Putamen (tissue), 1 donor: ENCODE measurements at regions not wholly inside any gene's neighbourhood (a gene's known extent, or its start where the extent isn't known, plus 50 kb on each side); places are given as distances from the start of the nearest gene placed in this dataset.

ENCODE experiments used
- DNase-seq: peaks from one replicate; pipeline ENCODE4 v3.0.0-alpha.2; 2016; ENCODE audit warnings: low spot score

- no peak for DNase-seq
These were observed 268.1 kb downstream of the KLF6 start for GRCh38 chr10:3516923-3517255.

DNA sequence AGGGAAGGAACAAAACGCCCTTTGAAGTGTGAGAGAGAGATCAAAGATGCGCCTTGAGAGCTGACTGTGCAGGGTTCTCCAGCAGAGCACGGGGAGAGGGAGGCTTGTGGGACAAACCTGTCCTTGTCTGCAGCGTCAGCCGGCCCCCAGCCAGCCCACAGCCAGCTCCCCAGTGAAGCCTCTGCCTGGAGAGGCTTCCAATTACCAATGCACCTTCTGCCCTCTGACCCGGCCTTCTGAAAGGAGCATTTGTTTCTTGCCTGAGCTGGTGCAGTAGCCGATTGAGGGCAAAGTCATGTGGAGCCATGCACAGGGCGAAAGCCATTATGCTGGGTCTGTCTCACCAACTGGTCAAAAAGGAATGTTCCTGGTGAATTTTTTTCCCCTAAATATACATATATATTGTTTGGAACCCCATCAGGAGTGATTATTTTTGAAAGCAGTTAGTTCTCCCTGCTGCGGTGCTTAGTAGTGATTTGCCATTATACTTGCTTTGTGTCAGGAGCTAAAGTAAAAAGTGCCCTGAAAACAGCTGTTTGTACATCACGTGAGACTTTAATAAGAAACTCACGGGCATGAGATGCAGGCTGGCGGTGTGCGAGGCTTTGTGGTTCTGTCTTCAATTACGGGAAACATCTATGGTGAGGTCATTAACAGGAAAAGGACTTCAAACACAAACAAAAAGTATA, 268.6 kb downstream of the KLF6 start:
- no peak for DNase-seq

- DNase-seq: no peak
These were observed 270.3 kb downstream of the KLF6 start for GRCh38 chr10:3514691-3515090.

GRCh38 chr10:3512263-3512662, 272.7 kb downstream of the KLF6 start:
- DNase-seq: no peak

GRCh38 chr10:3511483-3511882, 273.5 kb downstream of the KLF6 start:
- DNase-seq: no peak

DNA sequence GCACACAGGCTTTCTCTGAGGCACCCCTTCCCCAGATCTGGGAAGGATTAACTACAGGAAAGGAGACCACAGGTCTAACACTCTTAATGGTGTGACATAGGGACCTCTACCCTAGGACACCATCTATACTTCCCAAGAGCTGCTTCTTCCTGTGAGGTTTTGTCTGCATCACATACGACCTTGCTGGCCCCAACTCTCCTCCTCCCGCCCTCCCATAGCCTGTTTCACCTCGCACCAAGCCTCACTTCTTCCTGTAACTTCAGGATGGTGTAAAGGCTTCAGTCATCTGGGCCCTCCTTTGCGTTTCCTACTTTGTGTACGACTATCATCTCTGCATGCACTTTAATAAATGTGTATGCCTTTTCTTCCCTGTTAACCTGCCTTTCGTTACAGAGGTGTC, 274.3 kb downstream of the KLF6 start:
- no peak for DNase-seq

DNA sequence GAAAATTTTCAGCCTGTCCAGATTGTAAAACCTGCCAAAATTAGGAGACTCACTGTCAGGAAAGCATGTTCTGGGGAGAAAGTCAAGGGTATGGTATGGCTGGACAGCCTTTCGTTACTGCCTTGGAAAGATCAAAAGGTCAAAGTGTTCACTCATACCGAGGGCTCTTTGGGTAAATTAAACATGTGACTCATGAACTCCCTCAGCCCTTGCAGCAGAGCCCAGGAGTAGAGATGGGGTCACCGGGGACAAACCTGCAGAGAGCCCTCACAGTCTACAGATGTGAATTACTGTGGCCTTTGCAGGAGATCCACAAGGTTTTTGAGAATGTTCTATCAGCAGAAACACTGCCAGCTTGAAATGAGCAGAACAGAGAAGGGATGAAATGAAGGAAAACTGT, 275.7 kb downstream of the KLF6 start:
- no peak for DNase-seq

DNA sequence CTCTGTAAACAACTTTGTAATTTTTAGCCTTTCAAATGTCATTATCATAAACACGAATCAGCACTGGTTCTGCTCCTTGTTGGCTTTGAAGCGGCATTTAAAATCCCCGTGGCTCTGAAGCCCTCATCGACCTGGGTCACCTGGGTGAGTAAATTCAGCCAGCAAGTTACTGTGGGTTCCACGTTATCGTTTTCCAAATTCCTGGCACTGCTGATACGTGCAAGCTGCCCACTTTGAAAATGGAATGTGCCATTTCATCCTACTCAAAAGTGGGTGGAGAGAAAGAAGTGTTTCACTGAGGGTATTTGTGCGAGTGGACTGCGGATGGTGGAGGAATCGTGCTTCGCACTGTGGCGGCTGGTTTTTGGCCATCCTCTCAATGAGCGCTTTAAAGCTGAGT, 281.7 kb downstream of the KLF6 start:
- DNase-seq: no peak

DNA sequence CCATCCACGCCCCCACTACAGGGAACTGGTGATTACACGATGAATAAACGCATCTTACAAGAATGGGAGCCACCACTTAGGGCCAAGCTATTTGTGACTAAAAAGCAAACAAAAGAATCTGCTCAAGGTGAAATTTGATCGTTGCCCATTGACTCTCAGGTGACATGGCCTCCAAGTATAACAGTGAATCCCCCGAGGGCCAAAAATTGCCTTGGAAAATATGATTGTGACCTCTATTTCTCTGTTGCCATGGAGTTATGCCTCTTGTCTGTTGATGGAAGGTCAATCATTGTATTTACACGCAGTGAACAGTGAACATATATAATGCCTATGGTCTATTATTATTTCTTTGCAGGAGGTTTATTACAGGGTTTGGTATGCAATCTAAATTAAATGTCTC, 282.3 kb downstream of the KLF6 start:
- no peak for DNase-seq

GRCh38 chr10:3500408-3500856, 284.6 kb downstream of the KLF6 start:
- DNase-seq: peak; percentile 82

DNA sequence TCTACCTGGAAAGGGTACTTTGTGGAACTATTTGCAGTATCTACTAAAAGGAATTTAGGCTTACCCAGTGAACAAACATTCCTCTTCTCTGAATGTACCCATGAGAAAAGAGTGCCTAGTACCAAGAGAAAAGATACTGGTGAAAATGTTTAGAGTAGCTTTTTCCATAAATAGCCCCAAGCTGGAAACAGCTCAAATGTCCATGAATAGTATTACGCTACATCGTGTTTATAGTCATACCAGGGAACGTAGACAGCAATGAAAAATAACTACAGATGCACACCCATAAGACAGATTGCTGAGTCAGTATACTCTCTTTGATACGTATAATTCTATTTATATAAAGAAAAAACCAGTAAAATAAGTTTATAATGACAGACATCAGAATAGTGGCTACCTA, 285.9 kb downstream of the KLF6 start:
- no peak for DNase-seq

DNA sequence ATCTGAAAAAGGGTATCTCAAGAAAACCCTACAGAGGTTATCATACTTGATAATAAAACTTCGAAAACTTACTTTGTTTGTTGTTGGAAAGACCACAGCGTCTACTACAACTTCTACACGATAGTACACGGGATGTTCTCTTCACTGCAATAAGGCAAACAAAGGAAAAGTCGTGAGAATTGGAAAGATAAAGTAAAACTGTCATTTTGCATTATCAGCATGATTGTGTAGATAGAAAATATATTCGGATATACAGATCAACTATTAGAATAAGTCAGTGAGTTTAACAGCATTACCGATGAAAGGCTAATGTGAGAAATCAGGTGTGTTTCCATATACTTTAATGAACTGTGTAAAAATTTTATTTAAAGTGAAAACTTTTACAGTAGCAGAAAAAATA, 287.4 kb downstream of the KLF6 start:
- no peak for DNase-seq

GRCh38 chr10:3496138-3496537, 288.9 kb downstream of the KLF6 start:
- no peak for DNase-seq

- DNase-seq: no peak
These were observed 289.7 kb downstream of the KLF6 start for GRCh38 chr10:3495281-3495680.

DNA sequence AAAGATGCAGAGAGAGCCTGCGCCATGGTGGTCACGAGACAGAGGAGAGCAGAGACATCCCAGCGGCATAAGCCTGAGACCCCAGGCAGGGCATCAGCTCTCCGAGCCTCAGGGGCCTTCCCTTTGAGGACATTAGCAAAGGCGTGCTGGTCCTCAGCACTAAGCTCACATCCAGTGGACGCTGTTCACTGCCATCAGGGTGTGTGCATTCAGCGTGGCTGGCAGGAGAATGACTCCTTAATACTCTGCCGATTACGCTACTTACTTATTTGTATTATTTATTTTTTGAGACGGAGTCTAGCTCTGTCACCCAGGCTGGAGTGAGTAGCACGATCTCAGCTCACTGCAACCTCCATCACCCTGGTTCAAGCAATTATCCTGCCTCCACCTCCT, 290.2 kb downstream of the KLF6 start:
- DNase-seq: no peak

GRCh38 chr10:3494131-3494837, 290.7 kb downstream of the KLF6 start:
- DNase-seq: no peak

DNA sequence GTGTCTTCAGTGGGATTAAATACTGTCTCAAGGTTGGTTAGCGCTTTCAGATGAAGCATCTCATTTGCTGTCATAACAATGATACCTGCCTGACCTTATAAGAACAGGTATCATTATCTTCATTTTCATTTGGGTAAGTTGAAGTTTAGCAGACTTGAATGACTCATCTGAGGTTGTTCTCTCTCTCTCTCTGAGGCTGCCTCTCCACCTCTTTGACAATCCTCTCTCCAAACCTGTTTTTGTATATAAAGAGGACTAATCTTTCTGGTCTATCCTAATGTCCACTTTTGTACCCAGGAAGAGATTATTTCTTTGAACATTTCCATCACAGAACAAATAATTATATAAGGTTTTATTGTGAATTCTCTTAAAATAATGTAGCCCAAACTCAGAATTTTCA, 291.4 kb downstream of the KLF6 start:
- no peak for DNase-seq

- DNase-seq: no peak
These were observed 293.4 kb downstream of the KLF6 start for GRCh38 chr10:3491571-3491970.

- DNase-seq: no peak
These were observed 297.8 kb downstream of the KLF6 start for GRCh38 chr10:3487228-3487627.

GRCh38 chr10:3486346-3487065, 298.5 kb downstream of the KLF6 start:
- DNase-seq: no peak

DNA sequence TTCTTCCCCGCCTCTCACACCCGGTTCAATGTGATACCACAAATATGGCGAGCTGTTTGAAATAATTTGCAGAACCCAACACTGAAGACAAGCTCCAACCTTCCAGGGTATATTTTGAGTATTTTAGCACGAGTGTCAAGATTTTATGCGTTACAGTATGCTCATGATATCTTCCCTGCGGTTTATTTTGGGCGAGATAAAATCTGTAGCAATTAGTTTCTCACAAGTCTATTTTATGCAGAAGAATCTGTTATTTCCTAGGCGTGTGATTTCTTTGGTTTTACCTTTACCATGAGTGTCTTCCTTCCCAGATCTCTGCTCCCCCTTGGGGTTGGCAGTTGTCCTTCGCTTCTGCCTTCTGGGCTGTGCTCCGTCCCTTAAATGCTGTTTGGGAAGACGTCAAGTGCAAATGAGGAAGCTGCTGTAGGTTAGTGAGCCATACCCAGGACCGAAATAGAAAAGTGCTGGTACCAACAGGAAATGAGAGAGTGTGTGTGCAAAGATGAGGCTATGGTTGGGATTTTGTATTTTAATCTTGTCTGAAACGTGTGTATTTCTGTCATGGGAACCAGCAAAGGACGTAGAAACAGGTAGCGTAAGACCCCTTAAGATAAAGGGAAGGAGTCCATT, 299.8 kb downstream of the KLF6 start:
- DNase-seq: no peak

GRCh38 chr10:3484306-3485056, 300.5 kb downstream of the KLF6 start:
- DNase-seq: no peak
